GM18907 (cell line): ENCODE measurements at regions not wholly inside any gene's neighbourhood (a gene's known extent, or its start where the extent isn't known, plus 50 kb on each side); places are given as distances from the start of the nearest gene placed in this dataset.
"Not testable (repeated sequence)": the region's sequence is repeated elsewhere in the genome, so short reads cannot be mapped to it uniquely, and the experiment has no call there.

Source experiments
- ATAC-seq: cut with Tn5 transposase; IDR thresholded peaks from one replicate; pipeline ENCODE4 v1.9.1; 2021; ENCODE audit warnings: mild to moderate bottlenecking, moderate library complexity; ENCODE audit not compliant: unreplicated experiment

DNA sequence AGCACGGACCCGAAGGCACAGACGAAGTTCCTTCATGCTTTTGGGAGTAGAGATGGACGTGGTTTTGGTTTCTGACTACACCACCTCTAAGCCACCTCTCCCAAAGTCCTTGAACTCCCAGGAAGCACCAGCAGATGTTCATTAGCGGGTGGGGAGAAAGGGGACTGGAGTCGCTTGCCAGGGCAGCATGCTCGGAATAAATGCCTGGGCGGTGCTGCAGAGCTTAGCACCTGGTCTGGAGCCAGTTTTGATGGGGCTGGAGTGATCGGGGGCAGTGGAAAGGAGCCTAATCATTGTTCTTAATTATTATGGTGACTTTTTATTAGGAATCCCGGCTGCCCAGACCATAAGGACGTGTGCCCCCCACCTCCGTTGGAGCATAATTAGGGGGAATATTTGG is 220.8 kb downstream of the TFCP2L1 start:
- no peak for ATAC-seq

GRCh38 chr2:121065239-121065638 is 219.8 kb downstream of the TFCP2L1 start:
- ATAC-seq, result no peak

- no peak for ATAC-seq
Measured at GRCh38 chr2:121066526-121066925, 218.5 kb downstream of the TFCP2L1 start.

GRCh38 chr2:121068851-121069250 is 216.2 kb downstream of the TFCP2L1 start:
- ATAC-seq, result no peak

DNA sequence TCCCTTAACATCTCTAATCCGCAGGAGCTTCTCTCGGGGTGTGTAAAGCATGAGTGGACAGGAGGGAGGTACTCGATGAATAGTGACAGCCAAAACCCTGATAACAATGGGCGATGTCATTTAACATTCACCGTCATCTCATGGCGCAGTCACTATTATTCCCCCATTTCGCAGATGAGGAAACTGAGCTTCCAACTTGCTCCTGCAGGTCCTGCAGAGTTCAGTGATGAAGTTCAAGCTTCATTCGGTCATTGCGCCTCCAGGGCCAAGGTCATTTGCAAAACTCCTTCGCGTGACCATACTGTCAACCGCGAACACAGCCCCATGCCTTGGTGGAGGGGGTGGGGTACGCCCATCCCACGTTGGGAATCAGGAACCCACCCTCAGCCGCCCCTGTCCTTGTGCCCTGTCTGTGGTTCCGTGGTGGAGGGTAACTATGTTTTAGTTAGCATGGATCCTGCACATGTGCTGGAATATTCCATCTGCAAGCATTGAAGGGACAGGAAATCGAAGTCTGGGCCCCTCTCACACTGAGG is 215.5 kb downstream of the TFCP2L1 start:
- ATAC-seq, result no peak

DNA sequence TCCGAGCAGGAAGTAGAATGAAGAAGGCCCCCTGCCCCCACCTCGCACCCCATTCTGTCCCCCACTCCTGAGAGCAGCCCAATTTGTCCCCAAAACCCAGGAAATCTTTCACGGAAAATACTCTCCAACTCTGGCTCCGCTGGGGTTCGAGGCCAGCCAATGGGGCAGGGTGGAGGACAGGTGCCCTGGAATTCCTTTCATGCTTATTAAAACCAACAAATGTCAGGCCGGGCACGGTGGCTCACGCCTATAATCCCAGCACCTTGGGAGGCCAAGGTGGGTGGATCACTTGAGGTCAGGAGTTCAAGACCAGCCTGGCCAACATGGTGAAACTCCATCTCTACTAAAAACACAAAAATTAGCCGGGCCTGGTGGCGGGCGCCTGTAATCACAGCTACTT is 214.9 kb downstream of the TFCP2L1 start:
- not testable (repeated sequence) for ATAC-seq

GRCh38 chr2:121071034-121071504 is 213.9 kb downstream of the TFCP2L1 start:
- ATAC-seq, result peak; percentile 57

DNA sequence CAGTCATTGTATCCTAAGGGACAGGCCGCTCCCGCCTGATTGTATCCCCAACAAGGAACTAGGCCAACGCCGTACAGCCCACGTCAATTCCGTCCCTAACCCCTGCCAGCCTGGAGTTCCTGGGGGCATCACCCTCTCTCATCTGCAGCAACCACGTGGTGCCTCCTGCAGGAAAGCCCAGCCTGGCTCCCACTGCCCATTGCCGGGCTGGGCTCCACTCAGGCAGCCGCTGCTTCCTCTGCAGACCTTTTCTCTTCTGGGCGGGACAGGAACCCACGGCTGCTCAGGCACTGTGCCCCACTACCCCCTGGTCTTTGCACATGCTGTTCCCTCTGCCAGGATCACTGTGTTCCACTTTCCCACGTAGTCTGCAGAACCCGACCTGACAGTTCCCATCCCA is 212.2 kb downstream of the TFCP2L1 start:
- no peak for ATAC-seq

GRCh38 chr2:121073320-121074210 is 211.4 kb downstream of the TFCP2L1 start:
- no peak for ATAC-seq

GRCh38 chr2:121074293-121074932 is 210.6 kb downstream of the TFCP2L1 start:
- ATAC-seq, result no peak

- ATAC-seq, result no peak
Measured at GRCh38 chr2:121075006-121075551, 209.9 kb downstream of the TFCP2L1 start.

DNA sequence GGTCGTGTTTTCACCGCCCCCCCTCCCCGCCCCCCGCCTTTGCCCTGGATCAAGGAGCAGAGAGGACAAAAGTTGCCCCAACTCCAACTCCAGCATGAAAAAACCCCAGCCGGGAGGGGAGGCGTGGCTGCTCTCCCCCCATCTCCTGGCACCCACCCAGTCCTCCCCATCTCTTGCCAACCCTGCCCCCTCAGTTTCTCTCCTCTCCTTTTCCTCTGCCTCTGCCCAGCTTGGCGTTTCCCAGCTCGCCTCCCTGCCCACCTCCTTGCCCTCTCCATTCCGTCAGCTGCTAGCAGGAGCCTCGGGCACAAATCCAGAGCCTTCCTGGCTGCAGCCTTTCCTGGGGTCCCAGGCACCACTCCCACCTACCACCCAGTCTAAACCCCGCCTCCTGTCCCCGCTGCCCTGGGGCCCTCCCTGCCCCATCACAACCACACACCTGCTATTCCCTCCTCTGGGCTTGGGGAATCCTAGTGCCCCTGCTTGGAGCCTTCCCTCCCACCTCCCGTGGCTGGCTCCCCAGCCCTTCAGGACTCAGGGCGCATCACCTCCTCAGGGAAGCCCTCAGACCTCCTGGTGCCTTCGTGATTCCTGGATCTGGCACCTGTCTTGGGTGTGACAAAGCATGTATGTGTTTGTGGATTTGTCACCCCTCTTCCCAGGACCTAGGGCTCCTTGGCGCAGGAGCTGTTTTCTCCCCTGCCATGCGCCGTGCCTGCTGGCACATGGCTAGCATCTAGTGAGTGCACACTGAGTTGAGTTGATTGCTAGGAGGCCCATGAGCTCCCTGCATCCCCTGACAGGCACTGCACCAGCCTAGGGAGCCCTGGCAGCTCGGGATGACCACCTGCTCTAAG is 209.1 kb downstream of the TFCP2L1 start:
- no peak for ATAC-seq

DNA sequence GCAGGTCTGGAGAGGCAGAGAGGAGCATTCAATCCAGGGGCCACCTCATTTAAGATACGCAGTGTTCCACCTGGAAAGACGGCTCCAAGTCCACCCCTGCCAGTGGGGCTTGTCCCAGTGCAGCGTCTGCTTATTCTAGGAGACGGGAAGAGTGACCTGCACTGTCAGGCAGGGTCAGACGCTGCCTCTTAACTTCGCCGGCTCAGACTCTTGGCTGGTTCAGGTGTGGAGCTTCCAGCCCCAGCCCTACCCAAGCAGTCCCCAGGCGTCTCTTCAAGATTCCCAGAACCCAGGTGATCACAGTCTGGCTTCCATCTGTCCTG is 208.5 kb downstream of the TFCP2L1 start:
- no peak for ATAC-seq

- ATAC-seq, result no peak
Measured at GRCh38 chr2:121076885-121077549, 208.0 kb downstream of the TFCP2L1 start.

- ATAC-seq, result no peak
Measured at GRCh38 chr2:121078899-121079298, 206.1 kb downstream of the TFCP2L1 start.

GRCh38 chr2:121080013-121080772 is 204.8 kb downstream of the TFCP2L1 start:
- no peak for ATAC-seq

GRCh38 chr2:121081701-121082100 is 203.3 kb downstream of the TFCP2L1 start:
- ATAC-seq, result no peak

GRCh38 chr2:121082191-121082590 is 202.8 kb downstream of the TFCP2L1 start:
- ATAC-seq, result no peak

GRCh38 chr2:121084130-121084680 is 200.8 kb downstream of the TFCP2L1 start:
- no peak for ATAC-seq
